ENCODE measurements at regions not wholly inside any gene's neighbourhood (a gene's known extent, or its start where the extent isn't known, plus 50 kb on each side); places are given as distances from the start of the nearest gene placed in this dataset.

GRCh38 chr2:239692919-239693318, 292.1 kb upstream of the HDAC4 start:
- CTCF ChIA-PET = no interaction called here
- no peak for ATAC-seq (replicated peaks in 1 of 4)
- Histone ChIP-seq H3K27me3 (replicated peaks in 1 of 2; ENCODE audit: control insufficient read depth in 2 of 2, extremely low read depth in 1 of 2, insufficient read depth in 2 of 2, low read length in 1 of 2) (peaks cover 0 to 28% of the 10 kb centered on the region in 2 experiments), H3K27ac (ENCODE audit: low read length) (no peak overlapping the region), H3K9me3 (no peaks in the 10 kb centered on the region), H3K4me3 (ENCODE audit: control insufficient read depth in 1 of 2, extremely low read depth in 1 of 2, low read length in 1 of 2) (no peak overlapping the region), H3K36me3 (ENCODE audit: control insufficient read depth in 2 of 2, extremely low read depth in 1 of 2, insufficient read depth in 1 of 2, low read length in 1 of 2) (no peaks in the 10 kb centered on the region), H3K4me1 (ENCODE audit: control insufficient read depth in 1 of 2, extremely low read depth in 1 of 2, insufficient read depth in 2 of 2, low read length in 2 of 2) (no peaks in the 10 kb centered on the region)
- WGBS (ENCODE audit: insufficient coverage) = 91% methylated on average over 6 of the region's 7 CpGs
- Mint-ChIP-seq H3K27me3 (peaks cover 5 to 9% of the 10 kb centered on the region in 2 donors), H3K4me1 (no peaks in the 10 kb centered on the region), H3K9me3 (no peaks in the 10 kb centered on the region), H3K27ac (no peak overlapping the region), H3K4me3 (no peak overlapping the region), H3K36me3 (no peaks in the 10 kb centered on the region)
- POLR2A ChIA-PET = no interaction called here
- no peak for DNase-seq

- no peaks in the 10 kb centered on the region for H3K9me3 Mint-ChIP-seq
- H3K36me3 Mint-ChIP-seq = no peaks in the 10 kb centered on the region
- DNase-seq (peak in 1 of 35 experiments; percentile 14), ATAC-seq (replicated peaks in 1 of 4) (no peak)
- H3K27ac Mint-ChIP-seq = no peak overlapping the region
- H3K4me3 ChIP-seq (ENCODE audit: control insufficient read depth in 1 of 2, extremely low read depth in 1 of 2, low read length in 1 of 2) = no peak overlapping the region
- H3K9me3 ChIP-seq = no peaks in the 10 kb centered on the region
- H3K4me1 ChIP-seq (ENCODE audit: control insufficient read depth in 1 of 2, extremely low read depth in 1 of 2, insufficient read depth in 2 of 2, low read length in 2 of 2) = no peaks in the 10 kb centered on the region
- no peak overlapping the region for H3K27ac ChIP-seq (ENCODE audit: low read length)
- POLR2A ChIA-PET = no interaction called here
- no peak overlapping the region for H3K4me3 Mint-ChIP-seq
- CTCF ChIA-PET = no interaction called here
- no peaks in the 10 kb centered on the region for H3K4me1 Mint-ChIP-seq
- 92% methylated on average over 6 of the region's 8 CpGs for whole genome bisulfite sequencing (ENCODE audit: insufficient coverage)
- H3K27me3 Mint-ChIP-seq = peaks cover 5 to 9% of the 10 kb centered on the region in 2 donors
- H3K36me3 ChIP-seq (ENCODE audit: control insufficient read depth in 2 of 2, extremely low read depth in 1 of 2, insufficient read depth in 1 of 2, low read length in 1 of 2) = no peaks in the 10 kb centered on the region
- H3K27me3 ChIP-seq (replicated peaks in 1 of 2; ENCODE audit: control insufficient read depth in 2 of 2, extremely low read depth in 1 of 2, insufficient read depth in 2 of 2, low read length in 1 of 2) = peaks cover 0 to 32% of the 10 kb centered on the region in 2 experiments
Observed at GRCh38 chr2:239692362-239692851, 291.6 kb upstream of the HDAC4 start.

DNA sequence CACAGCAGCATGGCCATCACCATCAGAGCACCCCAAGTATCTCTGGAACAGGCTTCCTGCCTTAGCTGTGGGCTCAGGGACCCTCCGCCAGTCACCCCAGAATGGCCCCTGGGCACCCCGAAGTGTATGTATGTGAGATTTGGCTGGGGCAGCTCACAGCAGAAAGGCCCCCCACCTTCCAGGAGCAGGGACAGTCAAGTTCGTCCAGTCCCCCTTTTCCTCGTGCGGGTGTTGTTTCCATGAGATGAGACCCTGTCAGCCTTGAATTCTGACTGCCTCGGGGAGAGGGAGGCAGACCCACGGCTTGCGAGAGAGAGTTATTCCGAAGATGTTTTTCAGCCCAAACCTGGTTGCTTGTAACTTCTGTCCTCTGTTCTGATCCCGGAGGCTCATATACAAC, 290.9 kb upstream of the HDAC4 start:
- H3K27me3 ChIP-seq (replicated peaks in 1 of 2; ENCODE audit: control insufficient read depth in 2 of 2, extremely low read depth in 1 of 2, insufficient read depth in 2 of 2, low read length in 1 of 2) = peaks cover 0 to 32% of the 10 kb centered on the region in 2 experiments
- H3K4me1 ChIP-seq (ENCODE audit: control insufficient read depth in 1 of 2, extremely low read depth in 1 of 2, insufficient read depth in 2 of 2, low read length in 2 of 2) = no peaks in the 10 kb centered on the region
- ATAC-seq (replicated peaks in 1 of 4) (no peak), DNase-seq (no peak)
- no peaks in the 10 kb centered on the region for H3K36me3 Mint-ChIP-seq
- peaks cover 5 to 9% of the 10 kb centered on the region in 2 donors for H3K27me3 Mint-ChIP-seq
- H3K27ac Mint-ChIP-seq = no peak overlapping the region
- ChIA-PET POLR2A (no interaction called here), CTCF (no interaction called here)
- no peaks in the 10 kb centered on the region for H3K9me3 ChIP-seq
- H3K4me1 Mint-ChIP-seq = no peaks in the 10 kb centered on the region
- H3K4me3 Mint-ChIP-seq = no peak overlapping the region
- WGBS (ENCODE audit: insufficient coverage) = 89% methylated on average over 10 of the region's 10 CpGs
- H3K36me3 ChIP-seq (ENCODE audit: control insufficient read depth in 2 of 2, extremely low read depth in 1 of 2, insufficient read depth in 1 of 2, low read length in 1 of 2) = no peaks in the 10 kb centered on the region
- H3K4me3 ChIP-seq (ENCODE audit: control insufficient read depth in 1 of 2, extremely low read depth in 1 of 2, low read length in 1 of 2) = no peak overlapping the region
- H3K9me3 Mint-ChIP-seq = no peaks in the 10 kb centered on the region
- H3K27ac ChIP-seq (ENCODE audit: low read length) = no peak overlapping the region

- ATAC-seq (replicated peaks in 1 of 4) = no peak
- peaks cover 0 to 28% of the 10 kb centered on the region in 2 experiments for H3K27me3 ChIP-seq (replicated peaks in 1 of 2; ENCODE audit: control insufficient read depth in 2 of 2, extremely low read depth in 1 of 2, insufficient read depth in 2 of 2, low read length in 1 of 2)
- Mint-ChIP-seq H3K36me3 (no peaks in the 10 kb centered on the region), H3K9me3 (no peaks in the 10 kb centered on the region), H3K4me3 (no peak overlapping the region), H3K4me1 (no peaks in the 10 kb centered on the region), H3K27ac (no peak overlapping the region), H3K27me3 (peaks cover 5 to 7% of the 10 kb centered on the region in 2 donors)
- POLR2A ChIA-PET = no interaction called here
- H3K4me3 ChIP-seq (ENCODE audit: control insufficient read depth in 1 of 2, extremely low read depth in 1 of 2, low read length in 1 of 2) = no peak overlapping the region
- no peaks in the 10 kb centered on the region for H3K36me3 ChIP-seq (ENCODE audit: control insufficient read depth in 2 of 2, extremely low read depth in 1 of 2, insufficient read depth in 1 of 2, low read length in 1 of 2)
- WGBS (ENCODE audit: insufficient coverage) = 90% methylated on average over 31 of the region's 46 CpGs
- H3K4me1 ChIP-seq (ENCODE audit: control insufficient read depth in 1 of 2, extremely low read depth in 1 of 2, insufficient read depth in 2 of 2, low read length in 2 of 2) = no peaks in the 10 kb centered on the region
- no peaks in the 10 kb centered on the region for H3K9me3 ChIP-seq
- no peak overlapping the region for H3K27ac ChIP-seq (ENCODE audit: low read length)
- DNase-seq = peak in 1 of 35 experiments; percentile 16
- CTCF ChIA-PET = no interaction called here
Observed at GRCh38 chr2:239690651-239691631, 290.1 kb upstream of the HDAC4 start.

GRCh38 chr2:239689985-239690384, 289.2 kb upstream of the HDAC4 start:
- Histone ChIP-seq H3K27ac (ENCODE audit: low read length) (no peak overlapping the region), H3K4me1 (ENCODE audit: control insufficient read depth in 1 of 2, extremely low read depth in 1 of 2, insufficient read depth in 2 of 2, low read length in 2 of 2) (no peaks in the 10 kb centered on the region), H3K9me3 (no peaks in the 10 kb centered on the region), H3K27me3 (replicated peaks in 1 of 2; ENCODE audit: control insufficient read depth in 2 of 2, extremely low read depth in 1 of 2, insufficient read depth in 2 of 2, low read length in 1 of 2) (peaks cover 0 to 35% of the 10 kb centered on the region in 2 experiments), H3K4me3 (ENCODE audit: control insufficient read depth in 1 of 2, extremely low read depth in 1 of 2, low read length in 1 of 2) (no peak overlapping the region), H3K36me3 (ENCODE audit: control insufficient read depth in 2 of 2, extremely low read depth in 1 of 2, insufficient read depth in 1 of 2, low read length in 1 of 2) (no peaks in the 10 kb centered on the region)
- Mint-ChIP-seq H3K9me3 (no peaks in the 10 kb centered on the region), H3K4me1 (no peaks in the 10 kb centered on the region), H3K27me3 (peaks cover 13 to 14% of the 10 kb centered on the region in 2 donors), H3K36me3 (no peaks in the 10 kb centered on the region), H3K4me3 (no peak overlapping the region), H3K27ac (no peak overlapping the region)
- peak in 1 of 35 experiments; percentile 16 for DNase-seq
- ATAC-seq (replicated peaks in 1 of 4) = no peak
- ChIA-PET CTCF (no interaction called here), POLR2A (no interaction called here)
- WGBS (ENCODE audit: insufficient coverage) = 93% methylated on average over 5 of the region's 5 CpGs

DNA sequence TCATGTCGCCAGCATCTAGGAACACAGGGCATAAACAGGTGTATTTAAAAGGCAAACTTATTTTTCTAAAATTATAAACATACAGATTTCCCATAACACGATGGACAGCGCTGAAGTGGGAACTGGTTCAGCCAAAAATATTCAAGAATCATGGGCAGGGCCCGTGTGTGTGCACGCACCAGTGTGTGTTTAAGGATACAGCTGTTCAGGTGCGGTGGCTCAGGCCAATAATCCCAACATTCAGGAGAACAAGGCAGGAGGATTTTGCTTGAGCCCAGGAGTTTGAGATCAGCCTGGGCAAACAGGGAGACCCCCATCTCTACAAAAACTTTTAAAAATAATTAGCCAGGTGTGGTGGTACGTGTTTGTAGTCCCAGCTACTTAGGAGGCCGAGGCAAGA, 288.6 kb upstream of the HDAC4 start:
- no peak for DNase-seq
- Mint-ChIP-seq H3K36me3 (no peaks in the 10 kb centered on the region), H3K9me3 (no peaks in the 10 kb centered on the region), H3K27me3 (peaks cover 16% of the 10 kb centered on the region in 2 donors), H3K27ac (no peak overlapping the region), H3K4me1 (no peaks in the 10 kb centered on the region), H3K4me3 (no peak overlapping the region)
- Histone ChIP-seq H3K36me3 (ENCODE audit: control insufficient read depth in 2 of 2, extremely low read depth in 1 of 2, insufficient read depth in 1 of 2, low read length in 1 of 2) (no peaks in the 10 kb centered on the region), H3K9me3 (no peaks in the 10 kb centered on the region), H3K27ac (ENCODE audit: low read length) (no peak overlapping the region), H3K4me3 (ENCODE audit: control insufficient read depth in 1 of 2, extremely low read depth in 1 of 2, low read length in 1 of 2) (no peak overlapping the region), H3K27me3 (replicated peaks in 1 of 2; ENCODE audit: control insufficient read depth in 2 of 2, extremely low read depth in 1 of 2, insufficient read depth in 2 of 2, low read length in 1 of 2) (peaks cover 0 to 40% of the 10 kb centered on the region in 2 experiments), H3K4me1 (ENCODE audit: control insufficient read depth in 1 of 2, extremely low read depth in 1 of 2, insufficient read depth in 2 of 2, low read length in 2 of 2) (no peaks in the 10 kb centered on the region)
- ChIA-PET POLR2A (no interaction called here), CTCF (no interaction called here)
- ATAC-seq (replicated peaks in 1 of 4) = no peak
- WGBS (ENCODE audit: insufficient coverage) = 83% methylated on average over 2 of the region's 8 CpGs
